Left kidney (tissue), 1 donor: ENCODE measurements at regions not wholly inside any gene's neighbourhood (a gene's known extent, or its start where the extent isn't known, plus 50 kb on each side); places are given as distances from the start of the nearest gene placed in this dataset.

Experiments
- DNase-seq: peaks from one replicate; pipeline ENCODE4 v3.0.0-alpha.2; 2013

DNA sequence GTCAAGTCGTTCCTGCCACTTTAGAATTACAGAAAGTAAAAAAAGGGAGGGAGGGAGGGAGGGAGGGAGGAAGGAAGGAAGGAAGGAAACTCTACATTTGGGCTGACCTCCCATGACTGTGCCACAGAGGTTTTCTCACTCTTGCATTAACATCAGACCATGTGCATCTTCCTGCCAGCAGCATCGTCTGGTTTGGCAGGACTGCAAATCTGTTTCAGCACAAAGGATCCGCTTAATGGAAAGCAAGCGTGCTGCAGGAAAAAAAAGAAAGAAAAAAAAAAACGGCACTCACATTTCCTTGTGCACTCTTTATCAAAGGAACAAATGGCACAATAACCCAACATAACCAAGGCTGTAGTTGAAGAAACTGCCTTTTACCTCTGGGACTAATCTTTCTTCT, 148.8 kb upstream of the HES1 start:
- no peak for DNase-seq

DNA sequence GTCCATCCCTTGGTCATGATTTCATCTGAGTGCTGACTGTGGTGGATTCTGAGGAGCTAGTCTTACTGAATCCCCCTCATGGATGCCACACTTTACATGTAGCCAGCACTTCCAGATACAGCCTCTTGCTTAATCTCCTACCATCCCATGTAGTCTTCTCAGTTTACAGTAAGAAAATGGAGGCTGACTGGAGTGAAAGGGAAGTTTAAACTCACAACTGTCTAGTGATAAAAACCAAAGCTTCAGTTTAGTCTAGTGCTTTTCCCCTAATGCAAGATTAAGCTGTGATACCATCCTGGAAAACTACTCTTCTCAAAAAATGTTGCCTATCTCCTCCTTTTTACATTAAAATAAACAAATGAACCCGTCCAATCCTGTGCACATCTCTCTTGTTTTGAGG, 146.8 kb upstream of the HES1 start:
- no peak for DNase-seq

DNA sequence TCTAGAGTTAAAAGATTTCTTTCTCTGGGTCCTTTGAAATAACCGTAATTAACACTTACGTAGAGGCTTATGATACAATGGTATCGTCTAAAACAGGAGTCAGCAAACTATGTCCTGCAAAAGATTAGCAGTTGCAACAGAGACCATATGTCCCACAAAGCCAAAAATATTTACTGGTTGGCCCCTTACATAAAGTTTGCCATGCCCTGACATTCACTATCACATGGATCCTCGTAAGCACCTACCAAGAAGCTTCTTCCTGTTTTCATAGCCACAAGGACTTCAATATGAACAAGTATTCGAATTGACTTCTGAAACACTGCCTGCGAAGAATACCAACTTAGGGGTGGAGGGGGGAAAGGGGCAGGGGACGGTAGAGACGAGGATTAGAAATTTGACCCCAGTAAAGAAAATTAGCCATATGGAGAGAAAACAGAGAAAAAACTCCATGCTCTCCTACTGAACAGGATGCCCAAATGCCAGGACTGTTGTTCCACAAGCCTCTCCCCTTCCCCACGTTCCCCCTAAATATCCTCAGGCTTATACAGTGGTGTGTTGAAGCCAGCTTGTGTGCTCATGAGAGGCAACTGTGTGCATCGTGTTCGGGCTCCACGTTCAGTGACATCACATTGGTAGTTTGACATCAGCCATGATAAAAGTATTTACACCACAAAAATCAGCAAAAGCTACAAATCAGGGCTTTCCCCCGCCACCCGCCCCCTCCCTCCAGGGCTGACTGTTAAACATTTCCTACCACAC, 144.1 kb upstream of the HES1 start:
- no peak for DNase-seq

DNA sequence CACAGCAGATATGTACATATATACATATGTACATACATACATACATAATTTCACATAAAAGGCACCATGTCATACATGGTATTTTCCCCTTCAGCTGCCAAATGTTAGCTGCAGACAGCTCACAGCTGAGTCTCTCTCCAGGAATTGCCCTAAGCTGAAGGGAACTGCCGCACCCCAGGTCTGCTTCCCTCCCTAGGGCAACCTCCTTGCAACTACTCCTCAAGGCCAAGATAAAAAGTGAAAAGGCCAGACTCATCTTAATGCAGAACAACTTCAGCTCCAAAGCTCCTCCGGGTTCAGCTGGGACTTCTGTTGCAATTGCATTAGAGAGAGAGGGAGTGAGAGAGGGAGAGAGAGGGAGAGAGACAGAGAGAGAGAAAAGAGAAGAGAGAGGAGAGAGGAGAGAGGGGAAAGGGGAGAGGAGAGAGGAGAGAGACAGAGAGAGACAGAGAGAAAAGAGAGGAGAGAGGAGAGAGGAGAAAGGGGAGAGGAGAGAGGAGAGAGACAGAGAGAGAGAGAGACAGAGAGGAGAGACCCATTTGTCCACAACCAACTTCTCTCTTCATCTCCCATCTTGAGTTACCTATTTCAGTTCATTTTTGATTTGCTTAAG, 143.4 kb upstream of the HES1 start:
- no peak for DNase-seq

DNA sequence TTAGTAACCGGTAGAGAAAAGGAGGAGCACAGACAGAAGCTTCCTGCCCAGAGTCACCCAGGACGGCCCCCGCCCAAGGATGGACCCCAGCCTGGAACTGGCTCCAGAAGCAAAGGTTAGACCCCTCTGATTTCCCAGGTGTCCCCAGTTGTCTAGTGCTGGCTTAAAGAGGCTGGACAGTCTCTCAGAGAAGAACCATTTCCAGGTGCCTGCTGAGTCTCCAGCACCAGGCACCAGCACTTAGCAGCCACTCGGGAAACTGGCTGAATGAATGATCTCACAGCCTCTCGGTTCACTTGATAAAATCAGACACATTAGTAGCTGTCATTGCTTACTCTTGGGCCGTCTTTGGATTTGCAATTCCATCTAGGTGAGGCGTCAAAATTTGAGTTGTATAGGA, 139.7 kb upstream of the HES1 start:
- no peak for DNase-seq

DNA sequence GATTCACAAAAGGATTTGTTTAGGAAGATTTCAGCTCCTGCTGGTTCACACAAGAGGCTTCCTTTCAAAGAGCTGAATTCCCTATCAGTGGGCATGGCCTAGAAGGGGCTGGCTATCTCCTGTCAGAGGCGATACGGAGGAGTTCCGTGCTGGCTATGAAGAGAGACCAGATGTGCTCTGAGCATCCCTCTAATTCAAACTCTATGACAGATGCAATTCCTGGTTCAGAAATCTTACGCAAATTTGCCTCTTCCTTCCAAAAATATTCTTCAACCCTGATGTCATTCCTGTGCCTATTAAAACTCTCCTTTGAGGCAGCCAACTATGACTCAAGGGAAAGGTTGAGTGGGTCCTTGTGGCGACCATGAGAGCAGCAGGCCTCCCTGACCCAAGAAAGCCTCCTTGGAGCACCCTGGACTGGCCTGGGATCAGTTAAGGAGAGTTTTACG, 139.3 kb upstream of the HES1 start:
- DNase-seq, result no peak

DNA sequence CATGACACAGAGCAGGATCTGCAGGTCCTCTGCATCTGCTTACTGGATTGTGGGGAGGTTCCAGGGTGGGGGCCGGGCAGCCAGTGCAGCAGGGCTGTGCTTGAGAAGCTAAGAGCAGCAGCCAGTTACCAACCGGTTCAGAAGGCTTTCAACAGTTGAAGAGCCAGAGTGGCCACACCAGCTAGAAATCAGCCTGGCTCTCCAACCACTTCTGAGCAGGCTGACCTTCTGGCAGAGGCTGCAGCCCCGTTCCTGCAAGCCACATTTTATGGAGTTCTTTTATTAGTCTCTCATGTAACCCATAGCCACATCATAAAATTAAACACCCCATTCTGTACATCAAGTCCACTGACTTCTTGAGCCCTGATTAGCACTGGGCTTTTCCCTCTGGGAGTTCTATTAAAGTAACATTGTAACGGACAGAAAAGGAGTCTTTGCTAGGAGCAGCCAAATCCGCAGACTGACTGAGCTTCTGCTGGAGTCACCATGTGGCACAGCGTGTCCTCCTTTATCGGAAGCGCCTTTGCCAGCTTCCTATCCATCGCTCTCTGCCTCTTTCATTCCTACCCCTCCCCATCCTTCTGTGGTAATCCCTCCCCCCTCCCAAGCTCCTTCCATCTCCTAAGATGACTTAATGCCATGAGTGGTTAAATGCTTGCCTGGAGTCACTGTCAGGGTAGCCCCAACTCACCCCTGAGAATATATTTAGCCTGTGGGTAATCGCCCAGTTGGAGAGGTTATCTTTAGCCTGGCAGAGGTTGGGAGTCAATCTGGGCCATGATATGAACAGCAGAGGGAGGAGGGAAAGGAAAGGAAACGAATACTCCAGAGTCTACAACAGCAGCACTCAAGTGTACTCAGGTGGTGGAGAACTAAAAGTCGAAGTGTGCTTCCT, 138.5 kb upstream of the HES1 start:
- no peak for DNase-seq

DNA sequence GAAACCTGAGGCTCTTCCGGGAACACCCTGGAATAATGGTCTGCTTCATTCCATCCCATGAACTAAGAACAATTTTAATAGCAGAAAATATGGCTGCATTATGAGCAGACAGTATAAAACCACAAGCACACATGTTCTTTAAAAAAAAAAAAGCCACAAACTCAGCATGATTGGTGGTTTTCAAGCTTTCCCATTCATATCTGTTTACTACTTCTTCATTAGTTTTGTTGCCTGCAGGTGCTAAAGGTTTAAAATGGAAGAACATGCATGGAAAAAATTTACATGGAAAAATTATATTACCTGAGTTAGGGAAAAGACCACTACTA, 137.9 kb upstream of the HES1 start:
- no peak for DNase-seq

DNA sequence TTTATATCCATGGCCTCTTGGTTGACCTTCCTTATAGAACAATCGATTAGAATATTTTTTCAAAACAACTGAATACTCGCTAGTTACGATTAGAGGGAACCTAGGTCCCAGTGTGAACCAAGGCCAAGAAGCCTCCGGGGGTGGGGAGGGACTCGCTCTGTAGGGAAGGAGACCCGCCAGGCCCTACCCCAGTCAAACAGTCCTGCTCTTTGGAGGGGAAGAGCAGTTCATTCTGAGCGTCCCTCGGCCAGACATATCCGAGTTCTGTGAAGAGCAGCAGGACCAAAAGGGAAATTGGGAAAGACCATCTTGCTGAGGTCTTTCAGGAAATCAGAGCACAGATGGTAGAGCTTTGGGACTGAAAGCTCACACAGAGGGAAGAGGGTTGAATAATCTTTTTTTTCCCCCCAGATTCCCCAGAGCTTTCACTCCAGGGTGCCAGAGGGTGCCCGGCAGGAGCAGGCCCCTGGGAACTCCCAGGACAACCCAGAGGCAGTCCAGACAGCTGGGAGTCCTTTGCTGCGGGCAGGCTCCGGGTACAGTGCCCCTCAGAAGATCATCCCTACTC, 137.2 kb upstream of the HES1 start:
- DNase-seq, result no peak

DNA sequence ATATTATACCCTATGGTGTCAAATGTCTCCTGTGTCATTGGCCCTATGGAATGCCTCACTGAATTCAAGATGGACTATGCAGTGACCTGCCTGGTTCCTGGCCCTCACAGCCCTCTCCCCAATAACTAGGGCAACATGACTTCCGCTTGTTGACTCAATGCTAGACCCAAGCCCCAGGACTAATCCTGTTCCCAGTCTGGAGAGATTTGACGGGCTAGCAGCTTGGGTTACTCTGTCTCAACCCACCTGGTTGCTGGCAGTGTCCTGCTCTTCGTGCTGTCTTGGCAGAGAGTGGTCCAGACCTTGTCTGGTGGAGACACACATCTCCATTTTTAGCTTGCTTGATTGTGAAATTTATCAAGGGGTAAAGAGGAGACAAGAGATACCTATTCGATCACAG, 135.8 kb upstream of the HES1 start:
- DNase-seq, result no peak

DNA sequence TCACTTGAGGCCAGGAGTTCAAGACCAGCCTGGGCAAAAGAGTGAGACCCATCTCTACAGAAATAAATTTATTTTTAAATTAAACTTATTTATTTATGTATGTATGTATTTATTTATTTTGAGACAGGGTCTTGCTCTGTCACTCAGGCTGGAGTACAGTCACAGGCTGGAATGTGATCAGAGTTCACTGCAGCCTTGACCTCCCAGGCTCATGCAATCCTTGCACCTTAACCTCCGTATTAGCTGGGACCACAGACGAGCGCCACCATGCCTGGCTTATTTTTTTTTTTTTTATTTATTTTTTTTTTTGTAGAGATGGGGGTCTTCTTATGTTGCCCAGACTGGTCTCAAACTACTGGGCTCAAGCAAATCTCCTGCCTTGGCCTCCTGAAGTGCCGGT, 135.2 kb upstream of the HES1 start:
- DNase-seq, result no peak

DNA sequence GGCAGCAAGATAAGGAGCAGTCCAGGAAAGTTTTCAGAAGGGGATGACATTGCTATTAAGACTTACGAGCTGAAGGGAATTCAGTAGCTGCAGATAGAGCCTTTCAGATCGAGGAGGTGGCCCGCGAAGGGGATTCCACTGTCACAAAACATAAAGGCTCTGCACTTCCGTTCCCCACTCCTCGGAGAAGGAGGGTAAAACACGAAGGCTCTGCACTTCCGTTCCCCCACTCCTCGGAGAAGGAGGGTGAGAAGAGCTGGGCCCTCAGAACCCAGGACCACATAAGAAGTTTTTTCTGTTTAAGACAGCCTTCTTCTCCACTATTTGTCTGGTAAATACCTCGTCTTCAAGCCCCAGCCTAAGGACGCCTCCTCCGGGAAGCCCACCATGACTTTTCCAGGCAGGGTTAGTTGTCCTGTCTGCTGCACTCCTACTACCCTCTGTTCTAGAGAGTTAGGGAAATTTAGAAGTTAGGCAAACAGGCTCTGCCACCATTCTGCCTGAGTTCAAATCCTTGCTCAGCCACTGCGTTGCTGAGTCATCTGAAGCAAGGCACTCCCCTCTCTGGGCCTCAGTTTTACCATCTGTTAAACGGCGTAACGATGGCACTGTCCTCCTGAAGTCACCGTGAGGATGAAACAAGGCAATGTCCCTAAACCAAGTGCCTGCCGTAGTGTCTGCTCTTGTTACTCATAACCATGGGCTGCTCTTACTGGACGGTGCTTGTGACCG, 134.1 kb upstream of the HES1 start:
- DNase-seq, result no peak

DNA sequence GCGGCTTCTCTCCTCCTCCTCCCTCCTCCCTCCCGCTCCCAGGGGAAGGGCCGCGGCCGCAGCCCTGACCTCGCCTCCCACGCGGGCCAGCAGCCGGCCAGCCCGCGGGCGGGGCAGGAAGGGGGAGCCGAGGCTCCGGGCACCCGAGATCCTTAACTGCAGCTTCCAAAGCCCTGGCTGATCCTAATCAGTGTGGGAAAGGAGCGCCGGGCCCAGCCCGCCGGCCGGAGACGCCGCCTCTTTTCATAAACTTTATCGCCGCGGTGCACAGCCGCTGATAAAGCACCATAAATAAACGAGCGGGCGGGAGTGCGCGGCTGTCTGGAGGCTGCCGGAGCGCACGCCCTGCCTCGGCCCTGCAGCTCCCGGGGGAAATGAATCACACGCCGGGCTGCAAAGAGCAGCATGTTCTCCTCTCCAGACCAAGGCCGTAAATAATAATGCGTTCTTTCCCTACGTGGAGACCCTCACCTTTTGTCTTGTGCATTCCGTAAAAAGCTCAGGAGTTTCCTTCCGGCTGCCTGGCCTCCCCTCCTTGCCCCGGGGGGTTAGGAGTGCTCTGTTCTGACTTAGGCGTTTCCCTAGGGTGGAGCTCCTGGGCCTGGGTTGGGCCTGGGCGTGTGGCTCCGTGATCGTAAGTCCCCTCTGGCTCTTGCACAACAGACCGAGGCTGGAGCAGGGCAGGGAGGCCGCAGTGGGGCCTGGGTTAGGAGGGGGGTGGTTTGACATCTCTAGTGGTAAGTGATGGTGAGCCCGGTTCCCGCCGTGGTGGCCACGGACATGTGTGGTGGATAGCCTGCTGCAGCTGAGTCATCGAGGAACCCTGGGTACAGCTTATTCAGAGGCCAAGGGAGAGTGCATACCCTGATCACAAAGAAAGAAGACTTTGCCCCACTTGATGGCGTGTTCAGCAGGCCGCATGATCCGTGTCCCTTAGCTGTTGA, 132.6 kb upstream of the HES1 start:
- DNase-seq, result peak; percentile 81

DNA sequence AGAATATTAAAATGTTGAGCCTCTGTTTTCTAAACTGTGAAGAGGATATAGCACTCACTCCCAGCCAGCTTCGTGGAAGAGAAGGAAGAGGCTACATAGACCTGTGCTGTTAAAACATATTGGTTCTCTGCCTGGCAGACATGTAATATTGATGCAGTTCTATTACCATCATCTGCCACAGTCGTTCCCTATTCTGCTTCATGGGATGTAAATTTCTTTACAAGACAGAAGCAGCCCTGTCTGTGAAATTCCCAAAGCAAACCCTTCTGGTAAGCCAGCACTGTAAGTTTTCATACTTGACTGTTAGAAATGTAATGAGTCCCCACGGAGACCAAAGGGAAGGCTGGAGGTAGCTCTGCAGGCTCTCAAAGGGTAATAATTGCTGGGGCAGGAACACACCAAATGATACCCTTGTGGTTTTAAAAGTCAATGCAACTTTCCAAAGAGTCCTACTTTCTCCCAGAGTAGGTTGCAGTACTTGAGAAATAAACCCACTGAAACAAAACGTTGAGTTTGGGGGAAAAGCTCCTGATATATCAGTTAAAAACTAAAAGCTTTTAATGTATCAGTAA, 129.9 kb upstream of the HES1 start:
- no peak for DNase-seq

DNA sequence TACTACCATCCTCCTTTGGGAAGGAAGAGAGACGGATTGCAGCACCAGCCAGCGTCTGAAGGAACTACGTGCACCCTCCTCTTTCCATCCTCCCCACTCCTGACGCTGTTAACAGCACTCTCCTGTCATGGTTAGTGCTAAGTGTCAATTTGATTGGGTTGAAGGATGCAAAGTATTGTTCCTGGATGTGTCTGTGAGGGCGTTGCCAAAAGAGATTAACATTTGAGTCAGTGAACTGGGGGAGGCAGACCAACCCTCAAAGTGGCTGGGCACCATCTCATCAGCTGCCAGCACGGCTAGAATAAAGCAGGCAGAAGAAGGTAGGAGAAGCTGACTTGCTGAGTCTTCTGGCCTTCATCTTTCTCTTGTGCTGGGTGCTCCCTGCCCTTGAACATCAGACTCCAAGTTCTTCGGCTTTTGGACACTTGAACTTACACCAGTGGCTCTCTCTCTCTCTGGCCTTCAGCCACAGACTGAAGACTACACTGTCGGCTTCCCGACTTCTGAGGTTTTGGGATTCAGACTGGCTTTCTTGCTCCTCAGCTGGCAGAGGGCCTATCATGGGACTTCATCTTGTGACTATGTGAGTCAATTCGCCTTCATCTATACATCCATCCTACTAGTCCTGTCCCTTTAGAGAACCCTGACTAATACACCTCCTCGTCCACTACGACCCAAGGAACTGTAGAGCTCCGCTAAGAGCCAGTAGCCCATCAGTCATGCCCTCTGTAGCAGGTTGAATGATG, 128.2 kb upstream of the HES1 start:
- DNase-seq, result no peak

DNA sequence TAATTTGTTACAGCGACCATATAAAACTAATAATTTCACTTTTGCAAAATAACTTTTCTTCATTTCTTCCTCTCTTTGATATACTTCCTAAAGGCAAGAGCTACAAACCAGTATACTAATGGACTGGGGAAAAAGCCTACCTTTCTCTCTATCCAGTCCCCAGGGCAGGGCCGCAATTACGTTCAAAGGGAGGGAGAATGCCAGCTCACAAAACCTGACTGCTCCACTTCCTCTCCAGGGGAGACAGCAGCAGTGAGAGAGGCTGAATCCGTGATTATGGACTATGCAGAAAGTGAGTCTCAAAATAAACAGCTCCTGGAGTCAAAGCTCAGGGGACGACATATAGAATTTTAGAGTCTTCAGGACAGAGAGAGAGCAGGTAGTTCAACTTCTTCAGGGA, 126.9 kb upstream of the HES1 start:
- DNase-seq, result no peak

DNA sequence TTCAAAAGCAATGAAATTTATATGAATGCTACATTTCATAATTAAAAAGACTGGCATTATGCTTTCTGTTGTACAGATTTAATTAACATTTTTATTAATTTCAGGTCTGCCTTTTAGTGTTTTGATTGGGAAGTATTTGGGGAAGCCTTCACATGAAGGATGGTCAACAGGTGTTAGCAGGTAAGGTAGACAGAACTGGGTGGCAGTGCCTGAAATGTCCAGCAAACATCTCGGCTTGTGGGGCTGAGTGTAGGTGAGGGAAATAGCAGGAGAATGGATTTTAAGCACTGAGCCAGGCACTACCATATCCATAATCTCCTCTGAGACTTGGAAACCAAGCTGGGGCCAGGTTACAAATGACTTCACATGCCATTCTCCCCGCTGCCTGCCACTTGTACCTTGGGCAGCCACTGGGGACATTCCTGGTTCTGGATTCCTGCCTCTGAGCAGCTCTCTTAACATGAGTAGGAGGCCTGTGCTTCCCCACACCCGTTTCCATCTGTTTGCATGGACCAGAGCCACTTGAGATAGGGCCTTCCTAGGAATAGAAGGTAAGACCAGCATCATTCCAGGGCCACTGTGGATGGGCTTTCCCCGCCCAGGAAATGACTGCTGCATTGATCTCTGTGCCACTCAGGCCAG, 125.9 kb upstream of the HES1 start:
- DNase-seq, result no peak

DNA sequence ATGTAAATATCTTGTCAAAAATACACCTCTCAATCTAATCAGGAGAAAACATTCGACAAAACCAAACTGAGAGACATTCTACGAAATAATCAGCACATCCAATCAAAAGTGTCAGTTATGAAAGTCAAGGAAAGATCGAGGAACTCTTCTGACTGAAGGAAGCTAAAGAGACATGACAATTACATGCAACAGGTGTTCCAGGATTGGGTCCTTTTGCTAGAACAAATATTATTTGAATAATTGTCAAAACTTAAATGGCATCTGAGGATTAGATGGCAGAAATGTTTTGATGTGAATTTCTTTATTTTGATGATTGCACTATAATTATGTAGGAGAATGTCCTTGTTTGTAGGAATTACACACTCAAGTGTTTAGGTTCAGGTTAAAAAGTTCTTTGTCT, 124.1 kb upstream of the HES1 start:
- DNase-seq, result no peak

DNA sequence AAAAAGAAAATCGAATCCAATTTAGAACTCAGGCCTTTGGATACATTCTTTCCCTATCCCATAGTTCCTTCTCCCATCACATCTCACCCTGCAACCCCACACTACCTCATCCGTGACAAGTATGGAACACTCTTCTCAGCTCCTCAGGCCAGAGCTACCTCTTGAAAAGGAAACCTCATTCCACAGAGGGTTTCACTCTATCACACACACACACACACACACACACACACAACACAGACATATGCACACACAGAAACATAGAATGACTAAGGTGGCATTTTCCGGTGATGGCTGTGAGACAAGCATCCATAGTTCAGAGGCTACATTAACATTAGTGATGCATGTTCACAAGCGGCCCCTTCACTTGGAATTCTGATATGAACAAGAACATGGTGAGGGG, 122.0 kb upstream of the HES1 start:
- DNase-seq, result no peak
